NB4 (cell line): ENCODE measurements at regions not wholly inside any gene's neighbourhood (a gene's known extent, or its start where the extent isn't known, plus 50 kb on each side); places are given as distances from the start of the nearest gene placed in this dataset.

Experiments
- MAX ChIP-seq: IDR thresholded peaks from 2 replicates; pipeline ENCODE4 v1.6.1; 2011; ENCODE audit warnings: low read depth, low read length
- POLR2A ChIP-seq: IDR thresholded peaks from 2 replicates; pipeline ENCODE4 v1.6.1; 2011; ENCODE audit warnings: mild to moderate bottlenecking; ENCODE audit not compliant: insufficient read length; ENCODE audit errors: extremely low read depth
- TF ChIP-seq, protein P1 (sequence below): IDR thresholded peaks from one replicate; pipeline ENCODE4 v1.5.1; 2012; ENCODE audit warnings: low read depth, low read length

DNA sequence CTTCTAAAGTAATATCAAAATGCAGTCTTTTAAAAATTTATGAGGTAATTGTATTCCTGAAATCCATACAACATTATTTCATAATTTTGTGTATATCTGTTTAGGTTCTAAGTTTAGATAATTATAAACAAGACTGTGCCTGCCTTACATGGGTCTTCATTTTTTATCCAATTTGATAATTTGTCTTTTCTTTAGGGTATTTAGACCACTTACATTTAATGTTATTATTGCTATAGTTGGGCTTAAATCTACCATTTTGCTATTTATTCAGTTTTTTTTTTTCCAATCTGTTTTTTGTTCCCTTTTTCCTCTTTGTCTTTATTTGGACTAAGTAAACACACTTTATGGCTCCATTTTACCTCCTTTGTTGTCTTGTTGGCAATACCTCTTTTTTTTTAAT, 312.5 kb upstream of the MEX3C start:
- TF ChIP-seq, protein P1, sequence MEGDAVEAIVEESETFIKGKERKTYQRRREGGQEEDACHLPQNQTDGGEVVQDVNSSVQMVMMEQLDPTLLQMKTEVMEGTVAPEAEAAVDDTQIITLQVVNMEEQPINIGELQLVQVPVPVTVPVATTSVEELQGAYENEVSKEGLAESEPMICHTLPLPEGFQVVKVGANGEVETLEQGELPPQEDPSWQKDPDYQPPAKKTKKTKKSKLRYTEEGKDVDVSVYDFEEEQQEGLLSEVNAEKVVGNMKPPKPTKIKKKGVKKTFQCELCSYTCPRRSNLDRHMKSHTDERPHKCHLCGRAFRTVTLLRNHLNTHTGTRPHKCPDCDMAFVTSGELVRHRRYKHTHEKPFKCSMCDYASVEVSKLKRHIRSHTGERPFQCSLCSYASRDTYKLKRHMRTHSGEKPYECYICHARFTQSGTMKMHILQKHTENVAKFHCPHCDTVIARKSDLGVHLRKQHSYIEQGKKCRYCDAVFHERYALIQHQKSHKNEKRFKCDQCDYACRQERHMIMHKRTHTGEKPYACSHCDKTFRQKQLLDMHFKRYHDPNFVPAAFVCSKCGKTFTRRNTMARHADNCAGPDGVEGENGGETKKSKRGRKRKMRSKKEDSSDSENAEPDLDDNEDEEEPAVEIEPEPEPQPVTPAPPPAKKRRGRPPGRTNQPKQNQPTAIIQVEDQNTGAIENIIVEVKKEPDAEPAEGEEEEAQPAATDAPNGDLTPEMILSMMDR: no peak
- TF ChIP-seq POLR2A (no peak), MAX (no peak)
